ENCODE measurements at regions not wholly inside any gene's neighbourhood (a gene's known extent, or its start where the extent isn't known, plus 50 kb on each side); places are given as distances from the start of the nearest gene placed in this dataset.

GRCh38 chr18:22711192-22711685 is 221.9 kb upstream of the RBBP8 start:
- TF ChIP-seq EZH2 (IDR thresholded peaks at IDR 0.05; ENCODE audit: borderline replicate concordance, insufficient read depth, low read length, poor library complexity, severe bottlenecking): no peak
- no peak for TF ChIP-seq REST (IDR thresholded peaks at IDR 0.05; ENCODE audit: borderline replicate concordance)
- TF ChIP-seq CTCF (IDR thresholded peaks at IDR 0.05; ENCODE audit: poor library complexity, severe bottlenecking): no peak
- no peak for TF ChIP-seq TAF1 (IDR thresholded peaks at IDR 0.05; ENCODE audit: low read depth)
- no peak for TF ChIP-seq SMC3 (conservative IDR thresholded peaks at IDR 0.05; ENCODE audit: poor library complexity)
- TF ChIP-seq POLR2AphosphoS5 (IDR thresholded peaks at IDR 0.05): no peak
- no peak for TF ChIP-seq EP300 (conservative IDR thresholded peaks at IDR 0.05; ENCODE audit: poor library complexity, severe bottlenecking)
- TF ChIP-seq RAD21 (conservative IDR thresholded peaks at IDR 0.05): no peak
- TF ChIP-seq MXI1 (conservative IDR thresholded peaks at IDR 0.05; ENCODE audit: poor library complexity, severe bottlenecking): no peak

Measured in neural cell (in vitro differentiated cells).